CD14-positive monocyte (primary cell): ENCODE measurements at regions not wholly inside any gene's neighbourhood (a gene's known extent, or its start where the extent isn't known, plus 50 kb on each side); places are given as distances from the start of the nearest gene placed in this dataset.

Experiments used
- DNase-seq, 3 donors: peaks; one replicate each; pipeline ENCODE4 v3.0.0-alpha.2; 2011 to 2022
- H2AFZ ChIP-seq: 2 replicates; pipeline ENCODE4 v1.6.0; 2012; ENCODE audit warnings: mild to moderate bottlenecking, low read depth, low read length, inconsistent platforms; ENCODE audit not compliant: insufficient read depth, poor library complexity, severe bottlenecking
- H3K27ac ChIP-seq, 2 donors: 1 replicate in 1 of 2; 2 replicates in 1 of 2; pipeline ENCODE4 v1.5.1; 2012 to 2013; ENCODE audit warnings: low read length in 2 of 2, control low read depth in 1 of 2, inconsistent platforms in 1 of 2, low read depth in 1 of 2, mild to moderate bottlenecking in 1 of 2
- H3K27me3 ChIP-seq, 2 donors: one replicate each; pipeline versions ENCODE4 v1.6.0 to v1.6.1; 2011 to 2013; ENCODE audit warnings: low read length in 2 of 2; ENCODE audit not compliant: control insufficient read depth in 2 of 2, insufficient read depth in 2 of 2
- H3K36me3 ChIP-seq, 2 donors: replicated peaks in 1 of 2; 1 replicate in 1 of 2; 2 replicates in 1 of 2; pipeline versions ENCODE4 v1.5.1 to v1.6.1; 2012 to 2013; ENCODE audit warnings: low read length in 2 of 2, control low read depth in 1 of 2, inconsistent platforms in 1 of 2, mild to moderate bottlenecking in 1 of 2; ENCODE audit not compliant: insufficient read depth in 2 of 2, control insufficient read depth in 1 of 2
- H3K4me1 ChIP-seq, 2 donors: 1 replicate in 1 of 2; 2 replicates in 1 of 2; pipeline versions ENCODE4 v1.5.1 to v1.6.1; 2012 to 2013; ENCODE audit warnings: low read length in 2 of 2, control low read depth in 1 of 2, inconsistent platforms in 1 of 2, mild to moderate bottlenecking in 1 of 2, moderate library complexity in 1 of 2; ENCODE audit not compliant: insufficient read depth in 2 of 2, control insufficient read depth in 1 of 2
- H3K4me2 ChIP-seq: replicated peaks from 2 replicates; pipeline ENCODE3; 2012; ENCODE audit warnings: low read length, moderate library complexity, mild to moderate bottlenecking; ENCODE audit not compliant: poor library complexity, severe bottlenecking; ENCODE audit errors: extremely low read depth
- H3K4me3 ChIP-seq, 3 experiments: fragments of 200-600 bp in 1 of 3; sonication (generic) in 1 of 3; replicated peaks in 1 of 3; 1 replicate in 2 of 3; 2 replicates in 1 of 3; pipeline ENCODE4 v1.5.1; 2011 to 2013; ENCODE audit warnings: low read length in 3 of 3, mild to moderate bottlenecking in 3 of 3, control low read depth in 2 of 3, low read depth in 2 of 3, inconsistent platforms in 1 of 3, moderate library complexity in 1 of 3
- H3K79me2 ChIP-seq: 2 replicates; pipeline ENCODE4 v1.6.0; 2012; ENCODE audit warnings: mild to moderate bottlenecking, control low read depth, inconsistent platforms, low read length, moderate library complexity; ENCODE audit not compliant: insufficient read depth
- H3K9ac ChIP-seq: 2 replicates; pipeline ENCODE4 v1.6.0; 2017; ENCODE audit warnings: low read length, mild to moderate bottlenecking; ENCODE audit not compliant: insufficient read depth, poor library complexity, severe bottlenecking
- H3K9me3 ChIP-seq, 2 donors: replicated peaks in 1 of 2; 1 replicate in 1 of 2; 2 replicates in 1 of 2; pipeline versions ENCODE4 v1.5.1 to v1.6.1; 2012 to 2013; ENCODE audit warnings: low read length in 2 of 2, control low read depth in 1 of 2; ENCODE audit not compliant: control insufficient read depth in 1 of 2, insufficient read depth in 1 of 2
- H4K20me1 ChIP-seq: 2 replicates; pipeline ENCODE4 v1.6.0; 2012; ENCODE audit warnings: mild to moderate bottlenecking, low read length, control low read depth, moderate library complexity; ENCODE audit not compliant: insufficient read depth
- H3K27ac Mint-ChIP-seq, 7 donors: one replicate each; pipeline ENCODE4 v1.8.0; 2020; ENCODE audit warnings: mild to moderate bottlenecking in 7 of 7, mixed read lengths in 7 of 7, moderate library complexity in 6 of 7, inconsistent platforms in 2 of 7
- H3K27me3 Mint-ChIP-seq, 3 donors: one replicate each; pipeline ENCODE4 v1.8.0; 2021 to 2022; ENCODE audit warnings: low read depth in 3 of 3, mild to moderate bottlenecking in 3 of 3, mixed read lengths in 3 of 3, moderate library complexity in 3 of 3, inconsistent platforms in 1 of 3
- H3K36me3 Mint-ChIP-seq, 2 donors: one replicate each; pipeline ENCODE4 v1.8.0; 2020; ENCODE audit warnings: mixed read lengths in 2 of 2, inconsistent platforms in 1 of 2, mild to moderate bottlenecking in 1 of 2
- H3K4me1 Mint-ChIP-seq: one replicate; pipeline ENCODE4 v1.8.0; 2020; ENCODE audit warnings: mild to moderate bottlenecking, mixed read lengths
- H3K4me3 Mint-ChIP-seq, 2 donors: one replicate each; pipeline ENCODE4 v1.8.0; 2020; ENCODE audit warnings: mild to moderate bottlenecking in 2 of 2, mixed read lengths in 2 of 2, moderate library complexity in 1 of 2
- H3K9me3 Mint-ChIP-seq, 7 donors: one replicate each; pipeline ENCODE4 v1.8.0; 2020 to 2022; ENCODE audit warnings: mixed read lengths in 7 of 7, mild to moderate bottlenecking in 6 of 7, moderate library complexity in 6 of 7, inconsistent platforms in 2 of 7
- CTCF ChIP-seq: fragments of 200-600 bp; IDR thresholded peaks from one replicate; pipeline ENCODE4 v1.8.0; 2022; ENCODE audit warnings: antibody characterized with exemption, mild to moderate bottlenecking
- WGBS: methylation state at CpG from one replicate; pipeline ENCODE4 v1.1.5; 2013; ENCODE audit warnings: missing lambda C conversion rate; ENCODE audit not compliant: insufficient coverage; 5-methylcytosine and 5-hydroxymethylcytosine counted together
- intact Hi-C, 2 donors: fragments of 100-400 bp; cut with micrococcal nuclease; formaldehyde crosslinking; loops; one replicate each; pipeline versions ENCODE4 v1.15.0 to v1.15.1; 2023

GRCh38 chr5:2180456-2180855 is 297.7 kb upstream of the IRX4 start:
- Mint-ChIP-seq H3K36me3 (no peaks in the 10 kb centered on the region), H3K9me3 (peaks cover 0 to 3% (median 0%) of the 10 kb centered on the region in 7 donors), H3K4me3 (no peak overlapping the region), H3K27ac (no peak overlapping the region), H3K4me1 (no peaks in the 10 kb centered on the region), H3K27me3 (peaks cover 2 to 4% (median 3%) of the 10 kb centered on the region in 3 donors)
- DNase-seq: no peak
- H3K9ac ChIP-seq: no peak overlapping the region
- H3K79me2 ChIP-seq: no peaks in the 10 kb centered on the region
- TF ChIP-seq CTCF: no peak
- no peaks in the 10 kb centered on the region for H3K36me3 ChIP-seq
- no peaks in the 10 kb centered on the region for H4K20me1 ChIP-seq
- H3K27ac ChIP-seq: no peak overlapping the region
- no peaks in the 10 kb centered on the region for H3K27me3 ChIP-seq
- intact Hi-C loops: no loop called here
- H3K4me1 ChIP-seq: no peaks in the 10 kb centered on the region
- no peak overlapping the region for H2AFZ ChIP-seq
- WGBS: 93% methylated on average over 15 of the region's 17 CpGs
- no peak overlapping the region for H3K4me2 ChIP-seq
- no peaks in the 10 kb centered on the region for H3K9me3 ChIP-seq
- H3K4me3 ChIP-seq: no peak overlapping the region

- H2AFZ ChIP-seq: no peak overlapping the region
- no peak overlapping the region for H3K4me3 ChIP-seq
- peaks cover 3 to 5% (median 4%) of the 10 kb centered on the region in 3 donors for H3K27me3 Mint-ChIP-seq
- no peaks in the 10 kb centered on the region for H3K4me1 ChIP-seq
- H3K79me2 ChIP-seq: no peaks in the 10 kb centered on the region
- H3K4me2 ChIP-seq: no peak overlapping the region
- no peaks in the 10 kb centered on the region for H3K36me3 ChIP-seq
- 89% methylated on average over 21 of the region's 23 CpGs for WGBS
- H3K9ac ChIP-seq: no peak overlapping the region
- H3K27ac Mint-ChIP-seq: no peak overlapping the region
- TF ChIP-seq CTCF: no peak
- no peaks in the 10 kb centered on the region for H3K9me3 ChIP-seq
- H3K4me1 Mint-ChIP-seq: no peaks in the 10 kb centered on the region
- no peaks in the 10 kb centered on the region for H3K27me3 ChIP-seq
- no peaks in the 10 kb centered on the region for H4K20me1 ChIP-seq
- H3K4me3 Mint-ChIP-seq: no peak overlapping the region
- no peak overlapping the region for H3K27ac ChIP-seq
- intact Hi-C loops: no loop called here
- H3K9me3 Mint-ChIP-seq: peaks cover 0 to 2% (median 0%) of the 10 kb centered on the region in 7 donors
- no peak for DNase-seq
- no peaks in the 10 kb centered on the region for H3K36me3 Mint-ChIP-seq
Measured at GRCh38 chr5:2179861-2180260, 297.1 kb upstream of the IRX4 start.
